ENCODE measurements at regions not wholly inside any gene's neighbourhood (a gene's known extent, or its start where the extent isn't known, plus 50 kb on each side); places are given as distances from the start of the nearest gene placed in this dataset.
"Not testable (repeated sequence)": the region's sequence is repeated elsewhere in the genome, so short reads cannot be mapped to it uniquely, and the experiment has no call there.

DNA sequence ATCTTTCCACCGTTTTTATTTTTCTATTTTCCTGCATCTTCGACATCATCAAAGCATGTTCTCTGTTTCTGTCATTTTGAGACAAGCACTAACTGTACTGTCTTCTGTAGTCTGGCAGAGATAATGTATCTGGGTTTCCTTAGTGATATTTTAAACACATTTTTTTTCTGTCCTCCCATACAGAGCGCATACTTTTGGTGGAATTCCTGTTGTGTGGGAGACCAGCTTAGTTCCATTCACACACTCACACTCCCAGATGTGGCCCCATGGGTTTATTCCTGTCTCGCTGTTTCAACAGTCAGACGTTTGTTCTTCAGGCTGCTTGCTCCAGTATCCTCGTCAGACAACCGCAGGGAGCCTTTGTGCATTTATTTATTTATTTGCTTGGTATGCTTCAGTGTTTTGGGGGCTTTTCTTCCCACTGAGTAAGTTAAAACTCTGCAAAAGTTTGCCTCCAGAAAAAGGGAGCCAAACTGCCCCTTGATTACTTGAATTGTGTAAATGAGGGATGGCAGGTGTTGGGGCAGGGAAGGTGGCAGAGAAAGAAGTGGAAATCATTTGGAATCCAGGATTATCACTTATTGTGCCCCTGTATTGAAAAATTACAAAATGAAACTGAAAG is 456.8 kb upstream of the KLF6 start:
- TF ChIP-seq EZH2phosphoT487 (IDR thresholded peaks at IDR 0.05; ENCODE audit: borderline replicate concordance, low read length): no peak
- TF ChIP-seq, protein P1, sequence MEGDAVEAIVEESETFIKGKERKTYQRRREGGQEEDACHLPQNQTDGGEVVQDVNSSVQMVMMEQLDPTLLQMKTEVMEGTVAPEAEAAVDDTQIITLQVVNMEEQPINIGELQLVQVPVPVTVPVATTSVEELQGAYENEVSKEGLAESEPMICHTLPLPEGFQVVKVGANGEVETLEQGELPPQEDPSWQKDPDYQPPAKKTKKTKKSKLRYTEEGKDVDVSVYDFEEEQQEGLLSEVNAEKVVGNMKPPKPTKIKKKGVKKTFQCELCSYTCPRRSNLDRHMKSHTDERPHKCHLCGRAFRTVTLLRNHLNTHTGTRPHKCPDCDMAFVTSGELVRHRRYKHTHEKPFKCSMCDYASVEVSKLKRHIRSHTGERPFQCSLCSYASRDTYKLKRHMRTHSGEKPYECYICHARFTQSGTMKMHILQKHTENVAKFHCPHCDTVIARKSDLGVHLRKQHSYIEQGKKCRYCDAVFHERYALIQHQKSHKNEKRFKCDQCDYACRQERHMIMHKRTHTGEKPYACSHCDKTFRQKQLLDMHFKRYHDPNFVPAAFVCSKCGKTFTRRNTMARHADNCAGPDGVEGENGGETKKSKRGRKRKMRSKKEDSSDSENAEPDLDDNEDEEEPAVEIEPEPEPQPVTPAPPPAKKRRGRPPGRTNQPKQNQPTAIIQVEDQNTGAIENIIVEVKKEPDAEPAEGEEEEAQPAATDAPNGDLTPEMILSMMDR (IDR thresholded peaks at IDR 0.05; ENCODE audit: low read depth, low read length, poor library complexity, severe bottlenecking): no peak

GRCh38 chr10:4240608-4241197 is 455.7 kb upstream of the KLF6 start:
- Histone ChIP-seq H3F3A (ENCODE audit: control insufficient read depth, insufficient read depth) (no peaks in the 10 kb centered on the region), H3K4me2 (ENCODE audit: low read length) (no peak overlapping the region)
- TF ChIP-seq, protein P1 (IDR thresholded peaks at IDR 0.05; ENCODE audit: low read depth, low read length, poor library complexity, severe bottlenecking): no peak
- no peak for TF ChIP-seq EZH2phosphoT487 (IDR thresholded peaks at IDR 0.05; ENCODE audit: borderline replicate concordance, low read length)

More for the DNA sequence above, 456.8 kb upstream of the KLF6 start:
- Histone ChIP-seq H3K36me3 (ENCODE audit: control insufficient read depth, low read length) (no peaks in the 10 kb centered on the region), H3K4me1 (ENCODE audit: control insufficient read depth, low read length) (no peaks in the 10 kb centered on the region), H3K4me2 (ENCODE audit: low read length) (no peak overlapping the region), H3K79me2 (ENCODE audit: control insufficient read depth, low read length) (no peaks in the 10 kb centered on the region), H3F3A (ENCODE audit: control insufficient read depth, insufficient read depth) (no peaks in the 10 kb centered on the region), H3K9me3 (ENCODE audit: control insufficient read depth, insufficient read depth, low read length) (no peaks in the 10 kb centered on the region), H3K4me3 (ENCODE audit: low read length) (no peak overlapping the region), H3K27me3 (ENCODE audit: control insufficient read depth, low read length) (no peaks in the 10 kb centered on the region), H3K27ac (ENCODE audit: low read depth, low read length) (no peak overlapping the region), H3K9me2 (replicated peaks; ENCODE audit: control insufficient read depth, low read length) (no peaks in the 10 kb centered on the region), H4K20me1 (ENCODE audit: control insufficient read depth, insufficient read depth, low read depth, low read length) (no peaks in the 10 kb centered on the region)

GRCh38 chr10:4239186-4239585 is 454.2 kb upstream of the KLF6 start:
- H3K27me3 ChIP-seq (ENCODE audit: control insufficient read depth, low read length): no peaks in the 10 kb centered on the region
- H3K9me3 ChIP-seq (ENCODE audit: control insufficient read depth, insufficient read depth, low read length): no peaks in the 10 kb centered on the region
- no peaks in the 10 kb centered on the region for H3F3A ChIP-seq (ENCODE audit: control insufficient read depth, insufficient read depth)
- no peak overlapping the region for H3K4me2 ChIP-seq (ENCODE audit: low read length)
- H4K20me1 ChIP-seq (ENCODE audit: control insufficient read depth, insufficient read depth, low read depth, low read length): no peaks in the 10 kb centered on the region
- H3K27ac ChIP-seq (ENCODE audit: low read depth, low read length): no peak overlapping the region
- H3K9me2 ChIP-seq (replicated peaks; ENCODE audit: control insufficient read depth, low read length): no peaks in the 10 kb centered on the region
- TF ChIP-seq, protein P1 (IDR thresholded peaks at IDR 0.05; ENCODE audit: low read depth, low read length, poor library complexity, severe bottlenecking): no peak
- TF ChIP-seq EZH2phosphoT487 (IDR thresholded peaks at IDR 0.05; ENCODE audit: borderline replicate concordance, low read length): no peak
- H3K36me3 ChIP-seq (ENCODE audit: control insufficient read depth, low read length): no peaks in the 10 kb centered on the region
- H3K79me2 ChIP-seq (ENCODE audit: control insufficient read depth, low read length): no peaks in the 10 kb centered on the region
- H3K4me3 ChIP-seq (ENCODE audit: low read length): no peak overlapping the region
- no peaks in the 10 kb centered on the region for H3K4me1 ChIP-seq (ENCODE audit: control insufficient read depth, low read length)

More at GRCh38 chr10:4240608-4241197, 455.7 kb upstream of the KLF6 start:
- Histone ChIP-seq H3K9me2 (replicated peaks; ENCODE audit: control insufficient read depth, low read length) (no peaks in the 10 kb centered on the region), H4K20me1 (ENCODE audit: control insufficient read depth, insufficient read depth, low read depth, low read length) (no peaks in the 10 kb centered on the region), H3K36me3 (ENCODE audit: control insufficient read depth, low read length) (no peaks in the 10 kb centered on the region), H3K79me2 (ENCODE audit: control insufficient read depth, low read length) (no peaks in the 10 kb centered on the region), H3K4me1 (ENCODE audit: control insufficient read depth, low read length) (no peaks in the 10 kb centered on the region), H3K4me3 (ENCODE audit: low read length) (no peak overlapping the region), H3K27ac (ENCODE audit: low read depth, low read length) (no peak overlapping the region), H3K9me3 (ENCODE audit: control insufficient read depth, insufficient read depth, low read length) (no peaks in the 10 kb centered on the region), H3K27me3 (ENCODE audit: control insufficient read depth, low read length) (no peaks in the 10 kb centered on the region)

GRCh38 chr10:4236905-4237304 is 451.9 kb upstream of the KLF6 start:
- not testable (repeated sequence) for H3K4me2 ChIP-seq (ENCODE audit: low read length); H3F3A ChIP-seq (ENCODE audit: control insufficient read depth, insufficient read depth); H3K9me3 ChIP-seq (ENCODE audit: control insufficient read depth, insufficient read depth, low read length); H3K27ac ChIP-seq (ENCODE audit: low read depth, low read length); H3K36me3 ChIP-seq (ENCODE audit: control insufficient read depth, low read length); H4K20me1 ChIP-seq (ENCODE audit: control insufficient read depth, insufficient read depth, low read depth, low read length); H3K79me2 ChIP-seq (ENCODE audit: control insufficient read depth, low read length); H3K4me1 ChIP-seq (ENCODE audit: control insufficient read depth, low read length); H3K9me2 ChIP-seq (replicated peaks; ENCODE audit: control insufficient read depth, low read length); H3K27me3 ChIP-seq (ENCODE audit: control insufficient read depth, low read length); H3K4me3 ChIP-seq (ENCODE audit: low read length)
